H9 (cell line): ENCODE measurements at regions not wholly inside any gene's neighbourhood (a gene's known extent, or its start where the extent isn't known, plus 50 kb on each side); places are given as distances from the start of the nearest gene placed in this dataset.

ENCODE experiments used
- DNase-seq: peaks from one replicate; pipeline ENCODE4 v3.0.0-alpha.2; 2017
- H2AFZ ChIP-seq: one replicate; pipeline ENCODE4 v1.6.1; 2013; ENCODE audit warnings: mild to moderate bottlenecking, low read length, control low read depth, moderate library complexity
- H2AK5ac ChIP-seq: 2 replicates; pipeline ENCODE4 v1.6.1; 2013; ENCODE audit warnings: low read length, control low read depth, mixed read lengths; ENCODE audit not compliant: insufficient read length
- H2BK120ac ChIP-seq: one replicate; pipeline ENCODE4 v1.6.1; 2013; ENCODE audit warnings: low read depth, mild to moderate bottlenecking, low read length, control low read depth, inconsistent platforms; ENCODE audit not compliant: poor library complexity, severe bottlenecking
- H2BK12ac ChIP-seq: 2 replicates; pipeline ENCODE4 v1.6.1; 2013; ENCODE audit warnings: low read length, control low read depth, mixed read lengths, low read depth; ENCODE audit not compliant: insufficient read length
- H2BK15ac ChIP-seq: 2 replicates; pipeline ENCODE4 v1.6.1; 2013; ENCODE audit warnings: low read depth, low read length, control low read depth
- H2BK20ac ChIP-seq: one replicate; pipeline ENCODE4 v1.6.1; 2013; ENCODE audit warnings: low read depth, mild to moderate bottlenecking, low read length, control low read depth, inconsistent platforms; ENCODE audit not compliant: poor library complexity, severe bottlenecking
- H2BK5ac ChIP-seq: 2 replicates; pipeline ENCODE4 v1.6.1; 2013; ENCODE audit warnings: low read length, control low read depth, mixed read lengths; ENCODE audit not compliant: insufficient read length
- H3K14ac ChIP-seq: 2 replicates; pipeline ENCODE4 v1.6.1; 2013; ENCODE audit warnings: low read length, control low read depth; ENCODE audit not compliant: insufficient read depth
- H3K18ac ChIP-seq: 2 replicates; pipeline ENCODE4 v1.6.1; 2013; ENCODE audit warnings: low read depth, mild to moderate bottlenecking, mixed read lengths, low read length, control low read depth; ENCODE audit not compliant: insufficient read length
- H3K23ac ChIP-seq: 2 replicates; pipeline ENCODE4 v1.6.1; 2013; ENCODE audit warnings: low read length, control low read depth, mixed read lengths, low read depth; ENCODE audit not compliant: insufficient read length
- H3K23me2 ChIP-seq: 2 replicates; pipeline ENCODE4 v1.6.1; 2013; ENCODE audit warnings: low read depth, mild to moderate bottlenecking, mixed read lengths, low read length, control low read depth; ENCODE audit not compliant: insufficient read length, poor library complexity, severe bottlenecking
- H3K27ac ChIP-seq: 2 replicates; pipeline ENCODE4 v1.5.1; 2013; ENCODE audit warnings: low read length, control low read depth, mixed read lengths, low read depth; ENCODE audit not compliant: insufficient read length
- H3K27me3 ChIP-seq: 2 replicates; pipeline ENCODE4 v1.6.1; 2013; ENCODE audit warnings: low read length, control low read depth, inconsistent platforms; ENCODE audit not compliant: insufficient read depth
- H3K4ac ChIP-seq: 2 replicates; pipeline ENCODE4 v1.6.1; 2013; ENCODE audit warnings: low read depth, mild to moderate bottlenecking, control low read depth, inconsistent platforms, low read length, moderate library complexity
- H3K4me1 ChIP-seq: 2 replicates; pipeline ENCODE4 v1.6.1; 2013; ENCODE audit warnings: low read length, control low read depth, inconsistent platforms; ENCODE audit not compliant: insufficient read depth
- H3K4me2 ChIP-seq: 2 replicates; pipeline ENCODE4 v1.6.1; 2013; ENCODE audit warnings: low read length, control low read depth, mixed read lengths; ENCODE audit not compliant: insufficient read length, insufficient read depth
- H3K56ac ChIP-seq: 2 replicates; pipeline ENCODE4 v1.6.1; 2013; ENCODE audit warnings: low read depth, mild to moderate bottlenecking, mixed read lengths, low read length, control low read depth; ENCODE audit not compliant: insufficient read length
- H3K79me1 ChIP-seq: 2 replicates; pipeline ENCODE4 v1.6.1; 2013; ENCODE audit warnings: low read depth, mild to moderate bottlenecking, moderate library complexity, low read length, control low read depth, inconsistent platforms; ENCODE audit not compliant: insufficient read depth, poor library complexity, severe bottlenecking
- H3K79me2 ChIP-seq: 2 replicates; pipeline ENCODE4 v1.6.1; 2013; ENCODE audit warnings: low read length, control low read depth, inconsistent platforms; ENCODE audit not compliant: insufficient read depth
- H3K9ac ChIP-seq: 2 replicates; pipeline ENCODE4 v1.6.1; 2013; ENCODE audit warnings: low read length, control low read depth, mixed read lengths; ENCODE audit not compliant: insufficient read length; ENCODE audit errors: extremely low read depth
- H3K9me3 ChIP-seq: one replicate; pipeline ENCODE4 v1.6.1; 2013; ENCODE audit warnings: low read depth, low read length, inconsistent platforms; ENCODE audit not compliant: control insufficient read depth
- H3T11ph ChIP-seq: one replicate; pipeline ENCODE4 v1.6.1; 2013; ENCODE audit warnings: mild to moderate bottlenecking, low read length, control low read depth, inconsistent platforms
- H4K20me1 ChIP-seq: one replicate; pipeline ENCODE4 v1.6.1; 2013; ENCODE audit not compliant: control insufficient read depth, insufficient read length, insufficient read depth
- H4K5ac ChIP-seq: 2 replicates; pipeline ENCODE4 v1.6.1; 2013; ENCODE audit warnings: low read depth, mild to moderate bottlenecking, mixed read lengths, low read length, control low read depth; ENCODE audit not compliant: insufficient read length
- H4K8ac ChIP-seq: replicated peaks from 2 replicates; pipeline ENCODE4 v1.6.1; 2013; ENCODE audit warnings: low read length, control low read depth, mixed read lengths, low read depth; ENCODE audit not compliant: insufficient read length
- H4K91ac ChIP-seq: 2 replicates; pipeline ENCODE4 v1.6.1; 2013; ENCODE audit warnings: low read depth, mild to moderate bottlenecking, moderate library complexity, mixed read lengths, low read length, control low read depth; ENCODE audit not compliant: insufficient read length
- H3K27ac Mint-ChIP-seq, 3 experiments: 2 replicates in 2 of 3; 3 replicates in 1 of 3; pipeline ENCODE4 v1.8.0; 2020 to 2021; ENCODE audit warnings: mixed read lengths in 3 of 3, mild to moderate bottlenecking in 1 of 3, moderate library complexity in 1 of 3
- H3K27me3 Mint-ChIP-seq: 2 replicates; pipeline ENCODE4 v1.8.0; 2021; ENCODE audit warnings: low read depth, mild to moderate bottlenecking, moderate library complexity, mixed read lengths
- H3K36me3 Mint-ChIP-seq, 3 experiments: 2 replicates in 2 of 3; 3 replicates in 1 of 3; pipeline ENCODE4 v1.8.0; 2020 to 2021; ENCODE audit warnings: low read depth in 3 of 3, mixed read lengths in 3 of 3; ENCODE audit not compliant: insufficient read depth in 1 of 3
- H3K4me1 Mint-ChIP-seq, 2 experiments: 2 replicates each; pipeline ENCODE4 v1.8.0; 2020; ENCODE audit warnings: mixed read lengths in 2 of 2
- H3K4me3 Mint-ChIP-seq, 2 experiments: 2 replicates in 1 of 2; 3 replicates in 1 of 2; pipeline ENCODE4 v1.8.0; 2020 to 2021; ENCODE audit warnings: mild to moderate bottlenecking in 2 of 2, mixed read lengths in 2 of 2, moderate library complexity in 1 of 2
- H3K9me3 Mint-ChIP-seq, 2 experiments: 2 replicates in 1 of 2; 3 replicates in 1 of 2; pipeline ENCODE4 v1.8.0; 2020; ENCODE audit warnings: mild to moderate bottlenecking in 2 of 2, mixed read lengths in 2 of 2, moderate library complexity in 1 of 2
- whole genome bisulfite sequencing: extraction: QIAGEN DNeasy Blood & Tissue Kit; methylation state at CpG from one replicate; pipeline ENCODE4 v1.1.7; 2013; ENCODE audit warnings: missing lambda C conversion rate, low lambda C conversion rate, mixed read lengths; ENCODE audit not compliant: insufficient read length; ENCODE audit errors: extremely low coverage; 5-methylcytosine and 5-hydroxymethylcytosine counted together
- TF ChIP-seq, protein P1 (sequence below): fragments of 200-600 bp; sonication (generic); conservative IDR thresholded peaks from 3 replicates; pipeline ENCODE4 v1.8.0; 2021; ENCODE audit warnings: antibody characterized with exemption, mild to moderate bottlenecking

DNA sequence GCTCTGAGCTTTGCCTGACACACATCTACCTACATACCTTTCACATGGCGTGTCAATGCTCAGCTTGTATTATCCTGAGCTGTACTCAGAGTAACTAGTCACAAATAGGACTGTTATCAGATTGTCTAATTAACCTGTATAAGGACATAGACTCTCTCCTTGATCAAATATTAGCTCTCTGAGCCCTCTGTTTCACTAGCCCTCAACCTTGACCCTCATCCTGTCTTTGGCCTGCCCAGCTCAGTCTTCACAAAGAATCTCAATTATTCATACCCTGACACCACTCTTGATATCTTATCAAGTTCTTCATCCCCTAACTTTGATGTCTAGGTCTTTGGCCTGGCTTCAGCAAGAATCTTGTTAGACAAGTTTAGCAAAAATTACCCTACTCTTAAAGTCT lies 320.7 kb upstream of the PCDH7 start:
- TF ChIP-seq, protein P1, sequence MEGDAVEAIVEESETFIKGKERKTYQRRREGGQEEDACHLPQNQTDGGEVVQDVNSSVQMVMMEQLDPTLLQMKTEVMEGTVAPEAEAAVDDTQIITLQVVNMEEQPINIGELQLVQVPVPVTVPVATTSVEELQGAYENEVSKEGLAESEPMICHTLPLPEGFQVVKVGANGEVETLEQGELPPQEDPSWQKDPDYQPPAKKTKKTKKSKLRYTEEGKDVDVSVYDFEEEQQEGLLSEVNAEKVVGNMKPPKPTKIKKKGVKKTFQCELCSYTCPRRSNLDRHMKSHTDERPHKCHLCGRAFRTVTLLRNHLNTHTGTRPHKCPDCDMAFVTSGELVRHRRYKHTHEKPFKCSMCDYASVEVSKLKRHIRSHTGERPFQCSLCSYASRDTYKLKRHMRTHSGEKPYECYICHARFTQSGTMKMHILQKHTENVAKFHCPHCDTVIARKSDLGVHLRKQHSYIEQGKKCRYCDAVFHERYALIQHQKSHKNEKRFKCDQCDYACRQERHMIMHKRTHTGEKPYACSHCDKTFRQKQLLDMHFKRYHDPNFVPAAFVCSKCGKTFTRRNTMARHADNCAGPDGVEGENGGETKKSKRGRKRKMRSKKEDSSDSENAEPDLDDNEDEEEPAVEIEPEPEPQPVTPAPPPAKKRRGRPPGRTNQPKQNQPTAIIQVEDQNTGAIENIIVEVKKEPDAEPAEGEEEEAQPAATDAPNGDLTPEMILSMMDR = no peak
- H3K23ac ChIP-seq = no peak overlapping the region
- no peaks in the 10 kb centered on the region for H3K9me3 ChIP-seq
- H3K18ac ChIP-seq = no peak overlapping the region
- H3K27me3 Mint-ChIP-seq = no peaks in the 10 kb centered on the region
- H3K4me1 Mint-ChIP-seq = peaks cover 3 to 7% of the 10 kb centered on the region in 2 experiments; a peak in 3 of 4 replicates
- no peaks in the 10 kb centered on the region for H3K23me2 ChIP-seq
- no peaks in the 10 kb centered on the region for H3K36me3 Mint-ChIP-seq
- H2BK20ac ChIP-seq = no peak overlapping the region
- no peak overlapping the region for H3T11ph ChIP-seq
- no peak overlapping the region for H3K4me3 Mint-ChIP-seq
- H3K27me3 ChIP-seq = no peaks in the 10 kb centered on the region
- no peak overlapping the region for H3K56ac ChIP-seq
- H3K14ac ChIP-seq = no peak overlapping the region
- no peaks in the 10 kb centered on the region for H3K79me1 ChIP-seq
- WGBS = no CpG with 5 or more reads among the region's 1 CpG
- H4K20me1 ChIP-seq = no peaks in the 10 kb centered on the region
- no peak overlapping the region for H4K8ac ChIP-seq
- no peak overlapping the region for H4K5ac ChIP-seq
- no peaks in the 10 kb centered on the region for H3K79me2 ChIP-seq
- no peaks in the 10 kb centered on the region for H3K4me1 ChIP-seq
- no peak overlapping the region for H4K91ac ChIP-seq
- no peak overlapping the region for H2BK5ac ChIP-seq
- H2AK5ac ChIP-seq = no peak overlapping the region
- H2AFZ ChIP-seq = no peak overlapping the region
- no peak overlapping the region for H3K4me2 ChIP-seq
- no peak overlapping the region for H2BK120ac ChIP-seq
- H3K27ac Mint-ChIP-seq = no peak overlapping the region
- no peak for DNase-seq
- H3K4ac ChIP-seq = no peak overlapping the region
- H2BK12ac ChIP-seq = no peak overlapping the region
- no peaks in the 10 kb centered on the region for H3K9me3 Mint-ChIP-seq
- H3K27ac ChIP-seq = no peak overlapping the region
- H3K9ac ChIP-seq = no peak overlapping the region
- no peak overlapping the region for H2BK15ac ChIP-seq
